ENCODE measurements at regions not wholly inside any gene's neighbourhood (a gene's known extent, or its start where the extent isn't known, plus 50 kb on each side); places are given as distances from the start of the nearest gene placed in this dataset.

- TF ChIP-seq ZNF391 (tag by site-specific recombination; IDR thresholded peaks at IDR 0.05; ENCODE audit: borderline replicate concordance, low read depth), result no peak
- TF ChIP-seq, protein P1, sequence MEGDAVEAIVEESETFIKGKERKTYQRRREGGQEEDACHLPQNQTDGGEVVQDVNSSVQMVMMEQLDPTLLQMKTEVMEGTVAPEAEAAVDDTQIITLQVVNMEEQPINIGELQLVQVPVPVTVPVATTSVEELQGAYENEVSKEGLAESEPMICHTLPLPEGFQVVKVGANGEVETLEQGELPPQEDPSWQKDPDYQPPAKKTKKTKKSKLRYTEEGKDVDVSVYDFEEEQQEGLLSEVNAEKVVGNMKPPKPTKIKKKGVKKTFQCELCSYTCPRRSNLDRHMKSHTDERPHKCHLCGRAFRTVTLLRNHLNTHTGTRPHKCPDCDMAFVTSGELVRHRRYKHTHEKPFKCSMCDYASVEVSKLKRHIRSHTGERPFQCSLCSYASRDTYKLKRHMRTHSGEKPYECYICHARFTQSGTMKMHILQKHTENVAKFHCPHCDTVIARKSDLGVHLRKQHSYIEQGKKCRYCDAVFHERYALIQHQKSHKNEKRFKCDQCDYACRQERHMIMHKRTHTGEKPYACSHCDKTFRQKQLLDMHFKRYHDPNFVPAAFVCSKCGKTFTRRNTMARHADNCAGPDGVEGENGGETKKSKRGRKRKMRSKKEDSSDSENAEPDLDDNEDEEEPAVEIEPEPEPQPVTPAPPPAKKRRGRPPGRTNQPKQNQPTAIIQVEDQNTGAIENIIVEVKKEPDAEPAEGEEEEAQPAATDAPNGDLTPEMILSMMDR (tag by site-specific recombination; IDR thresholded peaks at IDR 0.05), result no peak
- TF ChIP-seq YY1 (tag by site-specific recombination; IDR thresholded peaks at IDR 0.05), result no peak
- no peak for TF ChIP-seq ZNF311 (tag by site-specific recombination; IDR thresholded peaks at IDR 0.05; ENCODE audit: borderline replicate concordance)
- no peak for TF ChIP-seq ZNF239 (tag by site-specific recombination; IDR thresholded peaks at IDR 0.05)
- TF ChIP-seq ZNF621 (tag by site-specific recombination; IDR thresholded peaks at IDR 0.05), result no peak
- no peak for TF ChIP-seq ZNF48 (tag by site-specific recombination; IDR thresholded peaks at IDR 0.05)
- no peak for TF ChIP-seq HOXA7 (CRISPR knock-in tag; IDR thresholded peaks at IDR 0.05; ENCODE audit: borderline replicate concordance)
- TF ChIP-seq ZFP37 (tag by site-specific recombination; IDR thresholded peaks at IDR 0.05), result no peak
- TF ChIP-seq, protein P2, sequence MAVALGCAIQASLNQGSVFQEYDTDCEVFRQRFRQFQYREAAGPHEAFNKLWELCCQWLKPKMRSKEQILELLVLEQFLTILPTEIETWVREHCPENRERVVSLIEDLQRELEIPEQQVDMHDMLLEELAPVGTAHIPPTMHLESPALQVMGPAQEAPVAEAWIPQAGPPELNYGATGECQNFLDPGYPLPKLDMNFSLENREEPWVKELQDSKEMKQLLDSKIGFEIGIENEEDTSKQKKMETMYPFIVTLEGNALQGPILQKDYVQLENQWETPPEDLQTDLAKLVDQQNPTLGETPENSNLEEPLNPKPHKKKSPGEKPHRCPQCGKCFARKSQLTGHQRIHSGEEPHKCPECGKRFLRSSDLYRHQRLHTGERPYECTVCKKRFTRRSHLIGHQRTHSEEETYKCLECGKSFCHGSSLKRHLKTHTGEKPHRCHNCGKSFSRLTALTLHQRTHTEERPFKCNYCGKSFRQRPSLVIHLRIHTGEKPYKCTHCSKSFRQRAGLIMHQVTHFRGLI (tag by site-specific recombination; IDR thresholded peaks at IDR 0.05), result no peak
- TF ChIP-seq, protein P3, sequence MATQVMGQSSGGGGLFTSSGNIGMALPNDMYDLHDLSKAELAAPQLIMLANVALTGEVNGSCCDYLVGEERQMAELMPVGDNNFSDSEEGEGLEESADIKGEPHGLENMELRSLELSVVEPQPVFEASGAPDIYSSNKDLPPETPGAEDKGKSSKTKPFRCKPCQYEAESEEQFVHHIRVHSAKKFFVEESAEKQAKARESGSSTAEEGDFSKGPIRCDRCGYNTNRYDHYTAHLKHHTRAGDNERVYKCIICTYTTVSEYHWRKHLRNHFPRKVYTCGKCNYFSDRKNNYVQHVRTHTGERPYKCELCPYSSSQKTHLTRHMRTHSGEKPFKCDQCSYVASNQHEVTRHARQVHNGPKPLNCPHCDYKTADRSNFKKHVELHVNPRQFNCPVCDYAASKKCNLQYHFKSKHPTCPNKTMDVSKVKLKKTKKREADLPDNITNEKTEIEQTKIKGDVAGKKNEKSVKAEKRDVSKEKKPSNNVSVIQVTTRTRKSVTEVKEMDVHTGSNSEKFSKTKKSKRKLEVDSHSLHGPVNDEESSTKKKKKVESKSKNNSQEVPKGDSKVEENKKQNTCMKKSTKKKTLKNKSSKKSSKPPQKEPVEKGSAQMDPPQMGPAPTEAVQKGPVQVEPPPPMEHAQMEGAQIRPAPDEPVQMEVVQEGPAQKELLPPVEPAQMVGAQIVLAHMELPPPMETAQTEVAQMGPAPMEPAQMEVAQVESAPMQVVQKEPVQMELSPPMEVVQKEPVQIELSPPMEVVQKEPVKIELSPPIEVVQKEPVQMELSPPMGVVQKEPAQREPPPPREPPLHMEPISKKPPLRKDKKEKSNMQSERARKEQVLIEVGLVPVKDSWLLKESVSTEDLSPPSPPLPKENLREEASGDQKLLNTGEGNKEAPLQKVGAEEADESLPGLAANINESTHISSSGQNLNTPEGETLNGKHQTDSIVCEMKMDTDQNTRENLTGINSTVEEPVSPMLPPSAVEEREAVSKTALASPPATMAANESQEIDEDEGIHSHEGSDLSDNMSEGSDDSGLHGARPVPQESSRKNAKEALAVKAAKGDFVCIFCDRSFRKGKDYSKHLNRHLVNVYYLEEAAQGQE (tag by site-specific recombination; IDR thresholded peaks at IDR 0.05), result no peak
Observed at GRCh38 chr4:130705023-130705422, 1609.1 kb downstream of the C4orf33 start.

All from HEK293 (cell line).